H1 (cell line): ENCODE measurements at regions not wholly inside any gene's neighbourhood (a gene's known extent, or its start where the extent isn't known, plus 50 kb on each side); places are given as distances from the start of the nearest gene placed in this dataset.

ENCODE experiments used
- CTCF ChIP-seq, 3 experiments: IDR thresholded peaks; 1 replicate in 2 of 3; 2 replicates in 1 of 3; pipeline versions ENCODE4 v1.5.1 to v1.6.1; 2011; ENCODE audit warnings: low read length in 3 of 3, mild to moderate bottlenecking in 3 of 3, inconsistent platforms in 2 of 3, low read depth in 1 of 3, moderate library complexity in 1 of 3; ENCODE audit not compliant: insufficient read depth in 1 of 3; ENCODE audit errors: control extremely low read depth in 1 of 3
- EZH2 ChIP-seq: fragments of 200-600 bp; sonication (generic); IDR thresholded peaks from 2 replicates; pipeline ENCODE4 v1.7.1; 2012; ENCODE audit warnings: low read depth, mild to moderate bottlenecking, moderate library complexity, low read length, inconsistent platforms; ENCODE audit not compliant: severe bottlenecking
- JUND ChIP-seq: IDR thresholded peaks from 2 replicates; pipeline ENCODE4 v1.6.1; 2011; ENCODE audit warnings: mild to moderate bottlenecking, improper control_type of control experiment, low read length
- SAP30 ChIP-seq: fragments of 300-600 bp; sonication (generic); IDR thresholded peaks from 2 replicates; pipeline ENCODE4 v1.7.1; 2012; ENCODE audit warnings: low read length, moderate library complexity, mild to moderate bottlenecking, inconsistent platforms; ENCODE audit not compliant: insufficient read depth, insufficient replicate concordance

- TF ChIP-seq SAP30 (no peak), EZH2 (no peak), JUND (no peak), CTCF (IDR thresholded peaks at IDR 0.05; ENCODE audit: control extremely low read depth in 1 of 3, insufficient read depth in 1 of 3, low read depth in 1 of 3, low read length in 3 of 3) (no peak)
These were observed 184.0 kb downstream of the CAND1 start for GRCh38 chr12:67453191-67453590.
